22Rv1 (cell line): ENCODE measurements at regions not wholly inside any gene's neighbourhood (a gene's known extent, or its start where the extent isn't known, plus 50 kb on each side); places are given as distances from the start of the nearest gene placed in this dataset.

ENCODE experiments used
- ZFX ChIP-seq: fragments of 450-650 bp; IDR thresholded peaks from 2 replicates; pipeline ENCODE4 v1.6.1; 2017; ENCODE audit warnings: antibody characterized with exemption, borderline replicate concordance
- TF ChIP-seq, protein P1 (sequence below): fragments of 450-650 bp; IDR thresholded peaks from 2 replicates; pipeline ENCODE4 v1.5.1; 2017; ENCODE audit warnings: mild to moderate bottlenecking

DNA sequence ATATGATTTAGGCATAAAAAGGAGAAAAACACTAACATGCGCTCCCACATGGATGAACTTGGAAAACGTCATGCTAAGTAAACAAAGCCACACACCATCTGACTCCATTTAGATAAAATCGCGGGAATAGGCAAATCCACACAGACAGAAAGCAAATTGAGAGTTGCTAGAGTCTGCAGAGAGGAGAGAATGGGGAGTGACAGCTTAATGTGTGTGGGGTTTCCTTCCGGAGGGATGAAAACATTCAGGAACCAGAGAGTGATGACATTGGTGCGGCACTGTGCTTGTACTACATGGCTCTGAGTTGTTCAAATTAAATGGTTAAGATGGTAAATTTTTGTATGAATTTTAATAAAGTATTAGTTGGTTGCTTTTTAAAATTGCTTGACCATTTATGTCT, 482.9 kb upstream of the AKR1E2 start:
- TF ChIP-seq, protein P1, sequence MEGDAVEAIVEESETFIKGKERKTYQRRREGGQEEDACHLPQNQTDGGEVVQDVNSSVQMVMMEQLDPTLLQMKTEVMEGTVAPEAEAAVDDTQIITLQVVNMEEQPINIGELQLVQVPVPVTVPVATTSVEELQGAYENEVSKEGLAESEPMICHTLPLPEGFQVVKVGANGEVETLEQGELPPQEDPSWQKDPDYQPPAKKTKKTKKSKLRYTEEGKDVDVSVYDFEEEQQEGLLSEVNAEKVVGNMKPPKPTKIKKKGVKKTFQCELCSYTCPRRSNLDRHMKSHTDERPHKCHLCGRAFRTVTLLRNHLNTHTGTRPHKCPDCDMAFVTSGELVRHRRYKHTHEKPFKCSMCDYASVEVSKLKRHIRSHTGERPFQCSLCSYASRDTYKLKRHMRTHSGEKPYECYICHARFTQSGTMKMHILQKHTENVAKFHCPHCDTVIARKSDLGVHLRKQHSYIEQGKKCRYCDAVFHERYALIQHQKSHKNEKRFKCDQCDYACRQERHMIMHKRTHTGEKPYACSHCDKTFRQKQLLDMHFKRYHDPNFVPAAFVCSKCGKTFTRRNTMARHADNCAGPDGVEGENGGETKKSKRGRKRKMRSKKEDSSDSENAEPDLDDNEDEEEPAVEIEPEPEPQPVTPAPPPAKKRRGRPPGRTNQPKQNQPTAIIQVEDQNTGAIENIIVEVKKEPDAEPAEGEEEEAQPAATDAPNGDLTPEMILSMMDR, result no peak
- no peak for TF ChIP-seq ZFX
